GM13976 (cell line): ENCODE measurements at regions not wholly inside any gene's neighbourhood (a gene's known extent, or its start where the extent isn't known, plus 50 kb on each side); places are given as distances from the start of the nearest gene placed in this dataset.

ENCODE experiments used
- DNase-seq: peaks from one replicate; pipeline ENCODE4 v3.0.0; 2012; ENCODE audit warnings: low spot score
- CTCF ChIP-seq: IDR thresholded peaks from 2 replicates; pipeline ENCODE4 v1.5.1; 2012; ENCODE audit warnings: borderline replicate concordance, mild to moderate bottlenecking; ENCODE audit not compliant: insufficient read depth; ENCODE audit errors: extremely low read depth, missing control alignments, control extremely low read depth
- in situ Hi-C: fragments of 300-500 bp; cut with MboI; formaldehyde crosslinking; loops from one replicate; pipeline ENCODE4 v1.12.0; 2022; ENCODE audit warnings: low sequenced_read_pairs, mixed read lengths, inconsistent platforms; ENCODE audit not compliant: unreplicated experiment

- in situ Hi-C loops = no loop called here
- no peak for DNase-seq
- no peak for TF ChIP-seq CTCF
These were observed 789.9 kb downstream of the UQCRFS1 start for GRCh38 chr19:28422791-28423650.

GRCh38 chr19:28422046-28422445, 790.9 kb downstream of the UQCRFS1 start:
- no peak for DNase-seq
- no peak for TF ChIP-seq CTCF
- in situ Hi-C loops = no loop called here

- DNase-seq = no peak
- no peak for TF ChIP-seq CTCF
- in situ Hi-C loops = no loop called here
These were observed 792.0 kb downstream of the UQCRFS1 start for GRCh38 chr19:28420811-28421550.

GRCh38 chr19:28419312-28419711, 793.6 kb downstream of the UQCRFS1 start:
- in situ Hi-C loops = no loop called here
- no peak for TF ChIP-seq CTCF
- no peak for DNase-seq

GRCh38 chr19:28417361-28417760, 795.6 kb downstream of the UQCRFS1 start:
- in situ Hi-C loops = no loop called here
- TF ChIP-seq CTCF = no peak
- DNase-seq = no peak

GRCh38 chr19:28416245-28416644, 796.7 kb downstream of the UQCRFS1 start:
- no peak for TF ChIP-seq CTCF
- in situ Hi-C loops = no loop called here
- DNase-seq = no peak
